G401 (cell line): ENCODE measurements at regions not wholly inside any gene's neighbourhood (a gene's known extent, or its start where the extent isn't known, plus 50 kb on each side); places are given as distances from the start of the nearest gene placed in this dataset.

ENCODE experiments used
- DNase-seq: peaks from one replicate; pipeline ENCODE4 v3.0.0-alpha.2; 2015; ENCODE audit warnings: low spot score
- in situ Hi-C: cut with HindIII; loops from 2 replicates; pipeline ENCODE4 v1.10.0; 2016; ENCODE audit warnings: low sequenced_read_pairs, mixed read lengths

DNA sequence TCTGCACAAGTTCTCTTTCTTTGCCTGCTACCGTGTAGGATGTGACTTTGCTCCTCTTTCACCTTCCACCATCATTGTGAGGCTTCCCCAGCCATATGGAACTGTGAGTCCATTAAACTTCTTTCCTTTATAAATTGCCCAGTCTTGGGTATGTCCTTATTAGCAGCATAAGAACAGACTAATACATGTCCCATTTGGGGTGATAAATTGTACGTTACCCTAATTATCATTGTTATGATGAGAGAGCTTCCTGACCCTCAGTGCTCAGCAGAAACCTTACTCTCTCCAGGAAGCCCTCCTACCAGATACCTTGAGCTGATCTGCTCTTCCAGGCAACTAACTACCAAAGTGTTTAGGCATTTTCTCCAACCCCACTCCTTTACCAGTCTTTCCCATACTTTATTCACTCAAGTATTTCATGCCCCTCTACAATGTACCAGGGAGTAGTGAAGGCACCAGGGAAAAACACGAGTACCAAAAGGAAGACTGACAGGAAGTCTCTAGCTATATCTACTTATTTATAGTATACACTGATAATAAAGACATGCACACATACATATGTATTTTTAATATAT is 196.2 kb downstream of the MYCN start:
- in situ Hi-C loops = no loop called here
- DNase-seq = no peak

DNA sequence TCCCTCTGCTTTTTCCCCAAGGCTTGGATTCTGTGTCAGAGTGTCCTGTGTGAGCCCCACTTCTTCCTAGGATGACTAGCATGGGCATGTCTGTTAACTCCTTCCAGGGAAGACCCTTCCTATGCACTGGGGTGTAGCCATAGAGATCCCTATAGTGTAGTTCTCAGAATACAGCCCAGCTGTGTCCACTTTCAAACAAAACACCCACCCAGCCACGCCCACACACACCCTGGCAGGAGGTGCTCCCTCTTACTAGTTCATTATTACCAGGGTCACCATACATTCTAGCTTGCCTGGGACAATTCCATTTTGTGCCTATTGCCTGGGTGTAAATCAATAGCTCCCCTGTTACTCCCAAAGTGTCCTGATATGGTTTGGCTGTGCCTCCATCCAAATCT is 195.6 kb downstream of the MYCN start:
- DNase-seq = no peak
- in situ Hi-C loops = no loop called here

DNA sequence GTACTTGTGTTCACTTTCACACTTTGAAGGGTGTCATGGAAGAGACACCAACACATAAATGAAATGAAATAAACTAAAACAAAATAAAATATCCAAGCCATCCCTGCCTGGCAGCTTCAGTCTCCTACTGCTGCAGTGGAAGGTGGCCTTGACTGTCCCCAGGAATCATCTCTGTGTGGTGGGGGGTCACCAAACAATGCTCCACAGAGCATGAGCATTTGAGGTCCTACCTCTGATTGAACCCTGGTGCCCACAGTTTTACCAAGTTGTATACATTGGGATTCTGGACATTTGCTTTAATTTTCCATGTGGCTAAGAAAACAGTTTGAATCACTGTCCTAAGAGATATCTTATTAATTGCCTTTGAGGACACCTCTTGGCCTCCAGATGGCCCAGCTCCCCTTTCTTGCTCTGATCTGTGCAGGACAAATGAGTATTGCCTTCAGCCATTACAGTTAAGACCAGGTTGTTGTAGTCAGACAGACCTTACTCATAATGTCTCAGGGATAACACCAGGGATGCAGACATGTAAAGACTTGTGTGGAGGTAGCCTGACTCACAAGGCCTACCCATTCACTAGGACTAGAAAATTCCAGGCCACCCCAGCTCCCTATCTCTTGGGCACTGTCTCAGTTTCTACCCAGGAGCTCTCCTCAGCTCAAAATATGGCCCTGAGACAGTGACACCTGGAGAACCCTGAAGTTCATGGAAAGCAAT is 195.0 kb downstream of the MYCN start:
- in situ Hi-C loops = no loop called here
- DNase-seq = no peak

DNA sequence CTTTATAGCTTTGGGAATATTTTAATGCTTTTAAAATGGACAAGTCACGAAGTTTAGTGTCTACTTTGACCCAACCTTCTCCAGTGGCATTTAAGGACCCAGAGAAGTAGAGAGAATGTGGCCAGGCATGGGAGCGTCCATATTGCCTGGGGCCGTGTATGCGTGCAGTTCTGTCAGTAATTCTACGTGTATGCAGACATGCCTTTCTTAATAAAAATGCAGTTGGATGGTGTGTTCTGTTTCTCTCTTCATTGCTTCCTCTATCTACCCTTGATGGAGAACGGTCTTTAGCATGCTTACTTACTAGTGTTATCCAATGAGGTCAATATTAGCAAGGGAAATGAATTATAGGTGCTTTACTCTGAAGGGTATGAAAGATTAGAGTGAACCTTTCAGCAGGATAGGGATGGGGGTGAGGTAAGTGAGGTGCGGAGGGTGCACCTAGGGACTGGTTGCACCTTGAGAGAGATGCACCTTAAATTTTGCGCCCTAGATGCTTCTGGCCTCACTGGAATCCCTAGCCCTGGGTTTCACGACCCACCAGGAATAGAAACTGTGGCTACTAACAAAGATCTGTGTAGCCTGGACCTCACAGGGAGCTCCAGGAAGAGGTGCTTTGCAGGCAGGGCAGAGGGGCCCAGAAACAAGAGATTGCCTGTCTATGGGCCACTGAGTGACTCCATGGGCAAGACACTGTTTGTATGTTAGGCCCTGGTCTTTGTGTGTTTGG is 194.3 kb downstream of the MYCN start:
- in situ Hi-C loops = no loop called here
- no peak for DNase-seq

DNA sequence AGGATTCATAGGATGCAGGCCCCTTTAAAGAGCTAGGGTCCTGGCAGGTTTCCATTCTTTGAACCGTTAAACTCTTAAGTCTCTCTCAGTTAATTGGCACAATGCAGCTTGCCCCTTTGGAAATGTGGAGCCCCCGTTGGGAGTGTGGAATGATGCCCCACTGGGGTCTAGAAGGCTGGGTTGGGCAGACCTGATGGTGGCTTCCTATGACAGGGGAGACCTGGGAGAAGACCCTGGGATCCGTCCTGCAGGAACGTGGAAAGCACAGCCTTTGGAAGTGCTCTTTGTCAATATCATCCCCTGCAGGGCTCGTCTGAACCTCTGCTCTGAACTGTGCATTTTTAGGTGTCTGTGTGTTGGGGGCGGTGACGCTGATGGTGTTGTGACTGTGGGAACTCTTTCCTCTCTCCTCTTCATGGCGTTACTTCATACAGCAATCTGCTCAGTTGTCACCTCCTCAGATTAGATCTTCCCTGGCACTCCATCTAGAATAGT is 190.6 kb downstream of the MYCN start:
- DNase-seq = no peak
- in situ Hi-C loops = no loop called here

DNA sequence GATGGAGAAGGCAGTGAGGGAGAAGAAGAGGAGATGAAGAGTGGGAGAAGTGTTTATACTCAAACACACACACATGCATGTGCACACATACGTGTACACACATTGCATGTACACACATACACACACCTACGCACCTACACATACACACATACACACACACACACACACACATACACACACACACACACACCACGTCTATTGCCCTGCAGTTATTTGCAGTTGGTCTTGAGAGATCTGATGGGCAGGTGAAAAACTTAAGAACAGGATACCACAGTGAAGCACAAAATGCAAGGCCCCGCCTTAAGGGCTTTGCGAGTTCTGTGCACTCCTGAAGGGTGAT is 190.2 kb downstream of the MYCN start:
- DNase-seq = no peak
- in situ Hi-C loops = no loop called here

DNA sequence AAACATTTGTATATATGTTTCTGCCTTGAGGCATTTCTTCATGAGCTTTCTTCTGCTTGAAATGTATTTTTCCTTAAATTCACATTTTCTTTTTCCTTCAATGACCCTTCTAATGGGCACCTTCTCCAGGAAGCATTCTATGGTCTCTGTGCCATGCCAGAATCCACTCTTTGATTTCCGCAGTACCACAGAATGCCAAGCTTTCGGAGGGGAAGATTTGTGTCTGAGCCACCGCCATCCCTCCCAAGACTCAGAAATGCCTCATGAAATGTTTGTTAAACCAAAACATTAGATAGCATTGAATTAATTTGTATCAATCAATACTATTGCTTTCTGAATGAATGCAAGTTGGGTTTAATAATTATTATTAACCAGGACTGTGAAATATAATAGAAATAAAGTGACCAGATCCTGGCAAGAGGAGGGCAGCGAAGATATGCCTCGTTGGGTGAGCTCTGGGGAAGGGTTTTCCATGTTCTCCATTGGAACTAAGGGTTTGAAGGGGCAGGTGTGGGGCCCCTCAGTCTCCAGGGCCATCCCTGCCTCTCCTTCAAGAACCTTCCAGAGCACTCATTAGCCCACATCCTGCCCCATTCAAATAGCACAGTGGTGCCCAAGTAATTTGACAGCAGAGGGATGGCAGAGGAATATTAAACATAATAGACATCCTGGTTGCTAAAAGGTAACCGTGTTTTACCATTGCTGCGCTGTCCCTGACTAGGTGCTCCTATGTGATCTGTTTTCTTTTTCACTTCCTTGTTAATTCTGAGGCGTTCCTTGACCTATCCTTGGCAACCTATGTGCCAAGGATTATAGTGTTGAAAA is 189.6 kb downstream of the MYCN start:
- in situ Hi-C loops = no loop called here
- DNase-seq = no peak

DNA sequence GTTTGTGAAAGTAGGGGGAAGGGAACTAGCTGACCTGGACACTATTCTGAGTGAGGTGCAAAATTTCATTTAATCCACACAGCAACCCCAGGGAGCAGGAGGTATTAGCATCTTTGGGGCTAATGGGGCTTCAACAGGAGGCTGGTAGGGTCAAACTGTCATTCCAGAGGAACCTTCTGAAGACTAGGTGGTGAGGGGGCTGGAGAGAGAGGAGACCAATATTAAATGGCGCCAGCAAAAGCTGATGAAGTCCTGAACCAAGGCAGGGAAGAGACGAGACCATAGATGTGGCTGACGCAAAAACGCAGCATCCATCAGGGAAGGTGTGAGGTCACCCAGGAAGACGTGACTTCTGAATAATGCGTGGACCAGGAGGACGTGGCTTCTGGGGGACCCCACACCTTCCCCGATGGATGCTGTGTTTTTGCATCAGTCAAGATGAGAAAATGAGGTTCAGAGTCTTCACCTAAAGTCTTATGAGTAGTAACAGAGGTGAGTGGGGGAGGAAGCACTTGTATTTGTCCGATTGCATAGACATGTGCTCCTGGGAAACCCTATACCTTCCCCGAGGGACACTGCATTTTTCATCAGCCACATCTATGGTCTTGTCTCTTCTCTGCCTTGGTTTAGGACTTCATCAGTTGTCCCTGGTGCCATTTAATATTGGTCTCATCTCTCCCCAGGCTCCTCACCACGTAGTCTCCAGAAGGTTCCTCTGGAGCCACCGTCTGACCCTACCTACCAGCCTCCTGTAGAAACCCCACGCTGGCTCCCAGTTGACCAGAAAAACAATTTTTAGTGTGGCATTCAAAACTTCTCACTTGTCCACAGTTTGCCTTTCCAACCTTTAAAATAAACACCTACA is 188.6 kb downstream of the MYCN start:
- no peak for DNase-seq
- in situ Hi-C loops = no loop called here

DNA sequence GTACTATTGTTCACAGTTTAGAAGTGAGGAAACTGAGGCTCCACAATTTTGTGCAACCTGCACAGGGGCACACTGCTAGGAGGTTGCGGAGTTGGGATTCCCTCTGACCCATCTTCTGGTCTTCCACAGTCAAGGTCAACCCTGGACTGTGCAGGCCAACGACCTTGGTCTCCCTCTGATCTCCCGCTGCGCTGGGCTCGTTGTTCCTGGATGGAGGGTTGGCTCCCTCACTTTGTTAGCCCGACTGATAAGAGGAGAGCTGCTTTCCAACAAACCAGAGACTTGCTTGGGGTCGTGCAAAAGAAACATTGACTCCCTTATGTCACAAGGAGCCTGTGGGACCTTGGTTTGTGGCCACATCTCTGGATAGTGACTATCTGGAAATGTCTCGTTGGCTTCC is 187.6 kb downstream of the MYCN start:
- in situ Hi-C loops = no loop called here

DNA sequence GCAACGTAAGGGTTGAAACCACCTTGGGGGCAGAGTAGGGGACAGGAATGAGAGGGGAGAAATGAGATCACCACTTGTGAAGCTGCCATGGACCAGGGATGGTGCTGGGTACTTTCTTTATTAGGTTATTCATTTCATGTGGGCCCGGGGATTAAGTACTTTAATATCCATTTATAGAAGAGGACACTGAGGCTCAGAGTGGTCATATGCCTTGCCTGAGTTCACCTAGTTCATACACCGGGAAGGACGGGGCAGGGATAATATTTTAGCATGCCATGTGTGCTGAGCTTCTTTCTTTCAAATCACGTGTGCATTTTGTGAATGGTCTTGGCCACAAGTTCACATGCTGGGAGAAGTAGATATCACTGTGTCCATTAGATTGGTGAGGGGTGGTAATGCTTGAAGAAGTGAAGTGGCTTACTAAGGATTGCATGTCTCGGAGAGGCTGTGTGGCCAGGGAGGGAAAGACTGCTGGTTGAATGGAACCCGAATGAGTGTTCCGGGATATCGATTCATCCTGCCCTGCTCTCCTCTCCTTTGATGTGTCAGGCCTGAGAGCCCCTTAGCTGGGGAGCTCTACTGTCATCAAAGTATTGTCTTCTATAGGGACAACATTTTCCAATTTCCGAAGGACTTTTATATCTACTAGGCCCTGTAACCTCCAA is 187.1 kb downstream of the MYCN start:
- DNase-seq = no peak
- in situ Hi-C loops = no loop called here

More for the DNA sequence above, 187.6 kb downstream of the MYCN start:
- no peak for DNase-seq

DNA sequence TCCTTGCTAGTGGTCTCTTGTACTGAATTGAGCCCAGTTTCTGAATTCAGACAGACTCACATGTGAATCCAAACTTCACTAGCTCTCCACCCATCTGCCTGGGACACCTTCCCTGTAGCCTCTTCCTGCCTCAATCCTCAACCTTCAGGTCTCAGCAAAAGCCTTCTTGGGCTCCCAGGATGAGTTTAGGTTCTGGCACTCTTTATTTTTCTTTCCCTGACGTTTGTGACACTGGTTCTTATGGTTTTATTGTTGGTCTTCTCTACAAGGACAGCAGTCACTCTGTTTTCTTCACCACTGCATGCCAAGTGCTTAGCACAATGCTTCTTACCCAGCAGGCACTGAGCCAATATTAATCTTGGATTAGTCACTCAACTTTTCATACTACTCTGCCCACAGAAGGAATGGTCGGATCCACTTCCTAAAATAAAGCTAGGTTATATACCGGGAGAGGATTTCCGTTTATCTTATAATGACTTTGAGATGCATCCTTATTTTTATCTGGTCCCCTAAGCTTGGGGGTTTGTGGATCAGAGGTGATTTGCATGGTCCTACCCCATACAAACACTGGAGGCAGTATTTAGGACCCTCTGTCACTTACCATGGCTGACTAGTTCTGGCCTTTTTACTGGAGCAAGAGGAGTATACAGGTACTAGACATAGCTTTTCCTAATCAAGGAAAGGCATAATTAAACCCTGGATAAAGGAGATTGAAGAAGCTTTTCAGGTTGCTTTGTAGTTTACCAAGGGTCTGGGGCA is 186.3 kb downstream of the MYCN start:
- DNase-seq = no peak
- in situ Hi-C loops = no loop called here

DNA sequence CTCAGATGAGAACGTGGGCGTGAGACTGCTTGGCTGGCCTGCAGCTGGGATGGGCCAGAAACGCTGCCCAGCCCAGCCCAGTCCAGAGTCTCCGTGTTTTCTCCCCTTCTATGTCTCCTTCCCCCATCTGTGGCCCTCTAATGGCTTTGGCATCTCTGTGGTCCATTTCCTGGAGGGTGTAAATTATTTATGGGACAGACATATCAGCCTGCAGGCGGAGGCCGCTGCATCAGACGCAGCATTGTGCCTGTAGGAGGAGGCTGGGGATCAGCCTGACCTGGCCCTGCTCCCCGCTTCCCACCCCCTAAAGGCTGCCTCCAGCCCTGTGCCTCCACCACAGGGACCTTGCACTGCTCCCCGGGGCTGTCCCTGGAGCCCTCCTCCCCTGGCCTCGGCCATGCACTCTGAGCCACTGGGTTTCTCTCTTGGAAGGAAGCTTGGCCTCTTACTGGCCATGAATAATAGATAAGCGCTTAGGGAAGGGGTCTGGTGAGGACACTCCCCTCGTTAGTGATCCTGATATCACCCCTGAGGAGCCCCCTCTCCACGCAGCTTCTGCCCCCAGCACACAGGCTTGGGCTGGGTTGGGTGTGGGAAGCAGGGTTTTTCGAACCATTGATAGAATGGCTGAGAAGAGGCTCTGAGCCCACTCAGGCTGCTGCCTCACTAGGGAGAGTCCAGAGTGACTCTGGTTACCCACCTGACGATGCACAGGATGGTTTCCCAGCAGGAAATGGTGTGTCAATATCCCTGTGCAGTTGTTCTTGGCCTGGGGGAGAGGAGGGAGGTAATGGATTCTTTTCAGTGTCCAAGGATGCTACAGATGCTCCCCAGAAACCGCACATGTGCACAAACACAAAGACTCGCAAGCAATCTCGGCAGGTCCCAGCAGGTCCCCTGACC is 185.5 kb downstream of the MYCN start:
- in situ Hi-C loops = no loop called here
- DNase-seq = no peak

DNA sequence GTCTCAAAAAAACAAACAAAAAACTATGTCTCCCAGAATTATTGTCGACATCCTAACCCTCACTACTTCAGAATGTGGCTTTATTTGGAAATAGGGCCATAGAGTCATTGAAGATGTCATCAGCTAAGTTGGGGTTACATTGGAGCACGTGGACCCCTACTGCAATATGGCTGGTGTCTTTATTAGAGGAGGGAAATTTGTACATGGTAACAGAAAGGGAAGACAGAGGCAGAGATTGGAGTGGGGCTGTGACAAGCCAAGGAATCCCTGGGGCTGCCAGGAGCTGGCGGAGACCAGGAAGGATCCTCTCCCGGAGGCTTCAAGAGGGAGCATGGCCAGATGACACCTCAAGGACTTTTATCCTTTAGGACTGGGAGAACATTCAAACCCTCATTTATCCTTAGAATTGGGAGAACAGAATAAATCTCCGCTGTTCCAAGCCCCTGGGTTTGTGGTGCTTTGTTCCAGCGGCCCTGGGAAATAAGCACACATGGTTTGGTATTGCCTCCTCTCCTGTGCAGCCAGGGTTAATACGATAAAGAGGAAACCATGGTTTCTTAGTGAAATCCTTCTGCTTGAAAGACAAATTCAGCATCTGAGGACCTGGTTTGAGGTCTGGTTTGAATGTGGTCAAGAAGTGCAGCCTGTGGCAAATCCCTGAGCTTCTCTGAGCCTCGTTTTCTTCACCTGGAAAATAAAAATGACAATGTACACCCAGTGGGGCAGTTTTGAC is 184.7 kb downstream of the MYCN start:
- in situ Hi-C loops = no loop called here
- no peak for DNase-seq

DNA sequence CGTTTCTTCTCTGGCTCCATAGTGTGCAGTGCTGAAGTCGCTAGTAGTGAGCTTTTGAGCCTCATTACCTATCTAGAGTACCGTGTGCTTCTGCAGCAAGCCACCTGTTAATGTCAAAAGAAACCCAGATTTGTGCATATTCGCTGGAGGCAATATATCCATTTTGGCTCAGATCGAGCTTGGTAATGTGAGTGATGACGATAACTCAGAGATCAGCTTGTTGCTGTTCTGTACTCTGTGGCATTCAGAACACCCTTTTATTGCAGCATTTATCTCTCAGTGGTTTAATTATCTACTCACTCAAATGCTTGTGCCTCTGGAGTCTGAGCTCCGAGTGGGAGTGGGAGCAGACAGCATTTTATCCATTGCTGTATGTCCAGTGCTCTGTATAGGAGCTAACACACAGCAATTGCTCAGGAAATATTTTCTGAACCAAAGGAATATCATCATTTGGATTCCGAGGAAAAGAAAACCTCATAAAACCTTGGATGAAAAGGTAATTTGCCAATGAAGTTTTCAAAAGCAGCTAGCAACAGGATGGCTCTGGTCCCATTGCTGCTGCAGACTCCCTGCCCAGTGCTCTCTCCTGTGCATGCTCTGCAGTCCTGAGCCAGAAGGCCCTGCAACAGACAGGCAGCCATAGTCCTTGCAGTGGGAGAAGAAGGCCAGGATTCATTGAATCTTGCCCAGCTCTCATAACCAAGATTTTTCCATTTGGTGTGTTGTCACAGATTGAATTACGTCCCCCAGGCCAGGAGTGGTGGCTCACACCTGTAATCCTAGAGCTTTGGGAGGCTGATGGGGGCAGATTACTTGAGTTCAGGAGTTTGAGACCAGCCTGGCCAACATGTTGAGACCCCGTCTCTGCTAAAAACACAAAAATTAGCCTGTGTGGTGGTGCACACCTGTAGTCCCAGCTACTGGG is 183.8 kb downstream of the MYCN start:
- no peak for DNase-seq
- in situ Hi-C loops = no loop called here

DNA sequence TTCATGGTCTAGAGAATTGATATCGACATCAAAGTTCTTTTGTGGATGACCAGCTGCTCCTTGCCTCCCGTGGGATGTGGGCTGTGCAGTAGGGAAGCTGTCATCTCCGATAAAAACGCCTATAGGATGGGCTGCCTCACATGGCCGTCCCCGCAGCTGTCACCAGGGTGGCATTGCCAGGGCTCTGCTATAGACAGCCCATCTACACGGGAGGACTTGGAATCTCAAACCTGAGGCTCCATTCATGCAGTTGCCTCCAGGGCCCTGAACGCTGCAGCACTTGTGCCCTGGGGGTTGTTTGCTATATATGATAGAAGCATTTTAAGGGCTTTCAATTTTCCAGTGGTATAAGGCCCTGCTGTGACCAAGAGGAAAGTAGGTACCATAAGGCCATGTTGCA is 183.1 kb downstream of the MYCN start:
- in situ Hi-C loops = no loop called here
- no peak for DNase-seq
